Thymus (tissue), 11 donors: ENCODE measurements at regions not wholly inside any gene's neighbourhood (a gene's known extent, or its start where the extent isn't known, plus 50 kb on each side); places are given as distances from the start of the nearest gene placed in this dataset.

ENCODE experiments used
- DNase-seq, 9 donors: peaks; one replicate each; pipeline ENCODE4 v3.0.0-alpha.2; 2013; ENCODE audit warnings: low spot score in 9 of 9, low read depth in 6 of 9, missing footprints in 1 of 9
- H3K27ac ChIP-seq, 2 donors: one replicate each; pipeline ENCODE4 v1.5.1; 2013; ENCODE audit warnings: control low read depth in 1 of 2, low read depth in 1 of 2, low read length in 1 of 2, mild to moderate bottlenecking in 1 of 2, moderate library complexity in 1 of 2
- H3K27me3 ChIP-seq, 2 donors: one replicate each; pipeline ENCODE4 v1.5.1; 2013; ENCODE audit warnings: low read length in 1 of 2; ENCODE audit not compliant: control insufficient read depth in 2 of 2, insufficient read depth in 1 of 2
- H3K36me3 ChIP-seq, 2 donors: one replicate each; pipeline ENCODE4 v1.5.1; 2013; ENCODE audit warnings: low read length in 1 of 2, mild to moderate bottlenecking in 1 of 2, moderate library complexity in 1 of 2; ENCODE audit not compliant: control insufficient read depth in 2 of 2, insufficient read depth in 2 of 2
- H3K4me1 ChIP-seq, 2 donors: one replicate each; pipeline ENCODE4 v1.5.1; 2013; ENCODE audit warnings: low read length in 2 of 2; ENCODE audit not compliant: control insufficient read depth in 2 of 2, insufficient read depth in 2 of 2
- H3K4me3 ChIP-seq, 2 donors: one replicate each; pipeline ENCODE4 v1.5.1; 2013; ENCODE audit warnings: low read length in 2 of 2, control low read depth in 1 of 2, mild to moderate bottlenecking in 1 of 2
- H3K9me3 ChIP-seq, 2 donors: one replicate each; pipeline ENCODE4 v1.5.1; 2013; ENCODE audit warnings: low read length in 1 of 2, mild to moderate bottlenecking in 1 of 2; ENCODE audit not compliant: control insufficient read depth in 2 of 2, insufficient read depth in 1 of 2
- WGBS: extraction: QIAGEN DNeasy Blood & Tissue Kit; methylation state at CpG from one replicate; pipeline ENCODE4 v1.1.7; 2013; 5-methylcytosine and 5-hydroxymethylcytosine counted together
- donor health status: healthy.

GRCh38 chr19:31118986-31119385 lies 230.2 kb downstream of the TSHZ3 start:
- Histone ChIP-seq H3K36me3 (no peaks in the 10 kb centered on the region), H3K9me3 (no peaks in the 10 kb centered on the region), H3K27ac (no peak overlapping the region), H3K27me3 (no peaks in the 10 kb centered on the region), H3K4me1 (no peaks in the 10 kb centered on the region), H3K4me3 (no peak overlapping the region)
- WGBS, result 92% methylated on average over 4 of the region's 4 CpGs
- DNase-seq, result no peak

GRCh38 chr19:31118287-31118955 lies 230.8 kb downstream of the TSHZ3 start:
- Histone ChIP-seq H3K9me3 (no peaks in the 10 kb centered on the region), H3K27me3 (no peaks in the 10 kb centered on the region), H3K27ac (no peak overlapping the region), H3K4me3 (no peak overlapping the region), H3K36me3 (no peaks in the 10 kb centered on the region), H3K4me1 (no peaks in the 10 kb centered on the region)
- WGBS, result 72% methylated on average over 15 of the region's 15 CpGs
- no peak for DNase-seq

- no peak for DNase-seq
- no peak overlapping the region for H3K4me3 ChIP-seq
- no peaks in the 10 kb centered on the region for H3K9me3 ChIP-seq
- no peak overlapping the region for H3K27ac ChIP-seq
- peaks cover 4% of the 10 kb centered on the region in 2 donors for H3K4me1 ChIP-seq
- no peaks in the 10 kb centered on the region for H3K27me3 ChIP-seq
- no peaks in the 10 kb centered on the region for H3K36me3 ChIP-seq
These were observed 234.7 kb downstream of the TSHZ3 start for GRCh38 chr19:31114585-31114984.

- WGBS, result 85% methylated on average over 1 of the region's 1 CpG
- H3K27ac ChIP-seq, result no peak overlapping the region
- no peak overlapping the region for H3K4me3 ChIP-seq
- H3K4me1 ChIP-seq, result peaks cover 4 to 7% of the 10 kb centered on the region in 2 donors
- H3K9me3 ChIP-seq, result no peaks in the 10 kb centered on the region
- no peak for DNase-seq
- H3K36me3 ChIP-seq, result no peaks in the 10 kb centered on the region
- no peaks in the 10 kb centered on the region for H3K27me3 ChIP-seq
These were observed 235.9 kb downstream of the TSHZ3 start for GRCh38 chr19:31113293-31113692.

GRCh38 chr19:31112158-31112557 lies 237.1 kb downstream of the TSHZ3 start:
- DNase-seq, result no peak
- Histone ChIP-seq H3K27ac (no peak overlapping the region), H3K4me1 (peaks cover 4 to 7% of the 10 kb centered on the region in 2 donors), H3K27me3 (no peaks in the 10 kb centered on the region), H3K9me3 (no peaks in the 10 kb centered on the region), H3K36me3 (no peaks in the 10 kb centered on the region), H3K4me3 (no peak overlapping the region)
- WGBS, result 94% methylated on average over 9 of the region's 9 CpGs

- no peaks in the 10 kb centered on the region for H3K9me3 ChIP-seq
- no peak overlapping the region for H3K27ac ChIP-seq
- no peak overlapping the region for H3K4me3 ChIP-seq
- no peak for DNase-seq
- 92% methylated on average over 3 of the region's 3 CpGs for WGBS
- no peaks in the 10 kb centered on the region for H3K27me3 ChIP-seq
- peaks cover 4 to 7% of the 10 kb centered on the region in 2 donors for H3K4me1 ChIP-seq
- no peaks in the 10 kb centered on the region for H3K36me3 ChIP-seq
These were observed 237.5 kb downstream of the TSHZ3 start for GRCh38 chr19:31111741-31112140.

- WGBS, result 88% methylated on average over 5 of the region's 5 CpGs
- no peak overlapping the region for H3K27ac ChIP-seq
These were observed 238.9 kb downstream of the TSHZ3 start for GRCh38 chr19:31110336-31110735.

GRCh38 chr19:31109636-31110035 lies 239.6 kb downstream of the TSHZ3 start:
- 7% methylated on average over 2 of the region's 2 CpGs for WGBS
- Histone ChIP-seq H3K27ac (no peak overlapping the region), H3K9me3 (no peaks in the 10 kb centered on the region), H3K4me1 (peaks cover 4 to 7% of the 10 kb centered on the region in 2 donors), H3K4me3 (no peak overlapping the region), H3K36me3 (no peaks in the 10 kb centered on the region), H3K27me3 (no peaks in the 10 kb centered on the region)
- peak in 2 of 9 donors; percentile 1 to 35 for DNase-seq

More at GRCh38 chr19:31110336-31110735, 238.9 kb downstream of the TSHZ3 start:
- Histone ChIP-seq H3K4me1 (peaks cover 4 to 7% of the 10 kb centered on the region in 2 donors), H3K36me3 (no peaks in the 10 kb centered on the region), H3K4me3 (no peak overlapping the region), H3K27me3 (no peaks in the 10 kb centered on the region), H3K9me3 (no peaks in the 10 kb centered on the region)
- no peak for DNase-seq

GRCh38 chr19:31107096-31107495 lies 242.1 kb downstream of the TSHZ3 start:
- Histone ChIP-seq H3K9me3 (no peaks in the 10 kb centered on the region), H3K36me3 (no peaks in the 10 kb centered on the region), H3K27me3 (no peaks in the 10 kb centered on the region), H3K27ac (no peak overlapping the region), H3K4me3 (no peak overlapping the region), H3K4me1 (peaks cover 4 to 7% of the 10 kb centered on the region in 2 donors)
- no peak for DNase-seq
- 93% methylated on average over 8 of the region's 8 CpGs for WGBS
